ENCODE measurements at regions not wholly inside any gene's neighbourhood (a gene's known extent, or its start where the extent isn't known, plus 50 kb on each side); places are given as distances from the start of the nearest gene placed in this dataset.
"Not testable (repeated sequence)": the region's sequence is repeated elsewhere in the genome, so short reads cannot be mapped to it uniquely, and the experiment has no call there.

GRCh38 chr1:223001653-223002634 is 141.1 kb downstream of the TLR5 start:
- DNase-seq, result no peak

- DNase-seq, result no peak
These were observed 139.5 kb downstream of the TLR5 start for GRCh38 chr1:223003549-223003948.

- DNase-seq, result no peak
These were observed 136.7 kb downstream of the TLR5 start for GRCh38 chr1:223006371-223006770.

- DNase-seq, result no peak
These were observed 136.0 kb downstream of the TLR5 start for GRCh38 chr1:223006917-223007648.

GRCh38 chr1:223007935-223008334 is 135.1 kb downstream of the TLR5 start:
- DNase-seq, result no peak

GRCh38 chr1:223008808-223009207 is 134.2 kb downstream of the TLR5 start:
- DNase-seq, result no peak

GRCh38 chr1:223009406-223009805 is 133.6 kb downstream of the TLR5 start:
- no peak for DNase-seq

GRCh38 chr1:223010582-223011504 is 132.2 kb downstream of the TLR5 start:
- no peak for DNase-seq

GRCh38 chr1:223011505-223011856 is 131.6 kb downstream of the TLR5 start:
- no peak for DNase-seq

- no peak for DNase-seq
These were observed 130.8 kb downstream of the TLR5 start for GRCh38 chr1:223012176-223012788.

GRCh38 chr1:223012938-223013337 is 130.1 kb downstream of the TLR5 start:
- no peak for DNase-seq

- DNase-seq, result no peak
These were observed 128.7 kb downstream of the TLR5 start for GRCh38 chr1:223014142-223014873.

- no peak for DNase-seq
These were observed 126.7 kb downstream of the TLR5 start for GRCh38 chr1:223016381-223016780.

GRCh38 chr1:223016890-223017289 is 126.2 kb downstream of the TLR5 start:
- DNase-seq, result no peak

GRCh38 chr1:223017291-223017690 is 125.8 kb downstream of the TLR5 start:
- no peak for DNase-seq

GRCh38 chr1:223018534-223018933 is 124.5 kb downstream of the TLR5 start:
- no peak for DNase-seq

GRCh38 chr1:223019256-223019655 is 123.8 kb downstream of the TLR5 start:
- no peak for DNase-seq

- no peak for DNase-seq
These were observed 122.3 kb downstream of the TLR5 start for GRCh38 chr1:223020770-223021169.

- DNase-seq, result peak; percentile 70
These were observed 120.2 kb downstream of the TLR5 start for GRCh38 chr1:223022641-223023473.

GRCh38 chr1:223023863-223024262 is 119.2 kb downstream of the TLR5 start:
- no peak for DNase-seq

- not testable (repeated sequence) for DNase-seq
These were observed 118.6 kb downstream of the TLR5 start for GRCh38 chr1:223024486-223024885.
